Upper lobe of left lung (tissue), 6 donors: ENCODE measurements at regions not wholly inside any gene's neighbourhood (a gene's known extent, or its start where the extent isn't known, plus 50 kb on each side); places are given as distances from the start of the nearest gene placed in this dataset.
A peak's percentile ranks its signal among the peaks of the same experiment; 100 is the strongest.

Source experiments
- ATAC-seq, 2 donors: fragments of 200-7000 bp; cut with Tn5 transposase; one replicate each; pipeline ENCODE4 v1.9.1; 2022; ENCODE audit warnings: mild to moderate bottlenecking in 2 of 2, moderate library complexity in 2 of 2; ENCODE audit not compliant: low FRiP score in 2 of 2
- DNase-seq, 2 donors: peaks; one replicate each; pipeline ENCODE4 v3.0.0-alpha.2; 2019 to 2020
- H3K27ac ChIP-seq, 4 donors: fragments of 200-600 bp; sonication (generic); one replicate each; pipeline ENCODE4 v1.5.1; 2016 to 2019
- H3K27me3 ChIP-seq, 4 donors: fragments of 200-600 bp; sonication (generic); one replicate each; pipeline ENCODE4 v1.5.1; 2017 to 2019
- H3K36me3 ChIP-seq, 4 donors: fragments of 200-600 bp; sonication (generic); one replicate each; pipeline ENCODE4 v1.5.1; 2016 to 2019
- H3K4me1 ChIP-seq, 4 donors: fragments of 200-600 bp; sonication (generic); one replicate each; pipeline ENCODE4 v1.5.1; 2018 to 2019
- H3K4me3 ChIP-seq, 4 donors: fragments of 200-600 bp; sonication (generic); one replicate each; pipeline ENCODE4 v1.5.1; 2017 to 2019; ENCODE audit warnings: mild to moderate bottlenecking in 2 of 4, moderate library complexity in 1 of 4
- H3K9me3 ChIP-seq, 4 donors: fragments of 200-600 bp; sonication (generic); one replicate each; pipeline ENCODE4 v1.5.1; 2018 to 2019
- CTCF ChIP-seq, 6 experiments: fragments of 450-650 bp in 4 of 6; fragments of 200-600 bp in 2 of 6; sonication (generic) in 2 of 6; IDR thresholded peaks; one replicate each; pipeline ENCODE4 v1.5.1; 2016 to 2019; ENCODE audit warnings: antibody characterized with exemption in 6 of 6
- EP300 ChIP-seq, 4 donors: sonication (generic); formaldehyde crosslinking; IDR thresholded peaks; one replicate each; pipeline ENCODE4 v1.5.1; 2017; ENCODE audit warnings: antibody characterized with exemption in 4 of 4, control low read depth in 2 of 4
- POLR2A ChIP-seq, 4 donors: fragments of 450-650 bp; IDR thresholded peaks; one replicate each; pipeline ENCODE4 v1.5.1; 2016 to 2017; ENCODE audit warnings: antibody characterized with exemption in 4 of 4, mild to moderate bottlenecking in 2 of 4
- POLR2AphosphoS5 ChIP-seq, 2 donors: sonication (generic); formaldehyde crosslinking; IDR thresholded peaks; one replicate each; pipeline ENCODE4 v1.5.1; 2017; ENCODE audit warnings: antibody characterized with exemption in 2 of 2
- WGBS, 2 donors: methylation state at CpG; one replicate each; pipeline ENCODE4 v1.1.5; 2017 to 2018; 5-methylcytosine and 5-hydroxymethylcytosine counted together
- donor health status: DM: no; HTN: no; CAD: no; lungs with moderate emphysema.
- donor health status: DM: no; HTN: yes; CAD: no; lungs with severe emphysema.

GRCh38 chr16:85522842-85523601 is 90.1 kb upstream of the GSE1 start:
- WGBS, 2 donors, result 62 to 74% methylated on average over 5 to 13 of the region's 13 CpGs
- peaks cover 50 to 69% (median 53%) of the 10 kb centered on the region in 4 donors for H3K4me1 ChIP-seq

GRCh38 chr16:85523602-85524364 is 89.3 kb upstream of the GSE1 start:
- Histone ChIP-seq H3K4me1 (peaks cover 51 to 70% (median 53%) of the 10 kb centered on the region in 4 donors), H3K27ac (peak overlapping the region; percentile 65 to 81 (median 74)), H3K27me3 (no peaks in the 10 kb centered on the region), H3K36me3 (no peaks in the 10 kb centered on the region), H3K4me3 (no peak overlapping the region), H3K9me3 (no peaks in the 10 kb centered on the region)
- peak in 1 of 4 donors; percentile 35 for TF ChIP-seq POLR2A (IDR thresholded peaks at IDR 0.05)
- peak in 1 of 2 donors; percentile 3 for TF ChIP-seq POLR2AphosphoS5 (IDR thresholded peaks at IDR 0.05)
- no peak for TF ChIP-seq EP300 (IDR thresholded peaks at IDR 0.05)
- 52% methylated on average over 19 of the region's 22 CpGs; no CpG with 5 or more reads in 1 of the 2 donors for WGBS, 2 donors
- ATAC-seq (peak; percentile 7 to 78), DNase-seq (peak in 1 of 2 donors; percentile 85)

More at GRCh38 chr16:85522842-85523601, 90.1 kb upstream of the GSE1 start:
- Histone ChIP-seq H3K36me3 (no peaks in the 10 kb centered on the region), H3K9me3 (no peaks in the 10 kb centered on the region), H3K27ac (peak overlapping the region; percentile 65 to 81 (median 74)), H3K4me3 (no peak overlapping the region), H3K27me3 (no peaks in the 10 kb centered on the region)
- DNase-seq, result peak in 1 of 2 donors; percentile 58
- TF ChIP-seq POLR2A (IDR thresholded peaks at IDR 0.05) (no peak), POLR2AphosphoS5 (IDR thresholded peaks at IDR 0.05) (peak; percentile 25 to 59), EP300 (IDR thresholded peaks at IDR 0.05) (peak in 2 of 4 donors; percentile 5 to 65)
- ATAC-seq, result peak in 1 of 2 donors; percentile 25

- TF ChIP-seq POLR2AphosphoS5 (IDR thresholded peaks at IDR 0.05) (no peak), POLR2A (IDR thresholded peaks at IDR 0.05) (no peak), CTCF (IDR thresholded peaks at IDR 0.05) (no peak), EP300 (IDR thresholded peaks at IDR 0.05) (no peak)
- peaks cover 52 to 75% (median 56%) of the 10 kb centered on the region in 4 donors for H3K4me1 ChIP-seq
- peak in 1 of 2 donors; percentile 45 for ATAC-seq
- peak overlapping the region; percentile 65 to 81 (median 74) for H3K27ac ChIP-seq
- WGBS, 2 donors, result 35 to 73% methylated on average over 3 to 8 of the region's 8 CpGs
- no peak overlapping the region for H3K4me3 ChIP-seq
- H3K9me3 ChIP-seq, result no peaks in the 10 kb centered on the region
- no peaks in the 10 kb centered on the region for H3K27me3 ChIP-seq
- DNase-seq, result no peak
- no peaks in the 10 kb centered on the region for H3K36me3 ChIP-seq
Observed at GRCh38 chr16:85524365-85524629, 88.8 kb upstream of the GSE1 start.

GRCh38 chr16:85524630-85525419 is 88.3 kb upstream of the GSE1 start:
- Histone ChIP-seq H3K36me3 (no peaks in the 10 kb centered on the region), H3K4me3 (no peak overlapping the region), H3K4me1 (peaks cover 52 to 80% (median 61%) of the 10 kb centered on the region in 4 donors), H3K9me3 (no peaks in the 10 kb centered on the region), H3K27ac (peak overlapping the region; percentile 65 to 81 (median 74)), H3K27me3 (no peaks in the 10 kb centered on the region)
- DNase-seq (peak; percentile 91), ATAC-seq (peak; percentile 20 to 62)
- 39 to 61% methylated on average over 6 to 27 of the region's 29 CpGs for WGBS, 2 donors
- TF ChIP-seq CTCF (IDR thresholded peaks at IDR 0.05) (no peak), EP300 (IDR thresholded peaks at IDR 0.05) (peak in 1 of 4 donors; percentile 45), POLR2A (IDR thresholded peaks at IDR 0.05) (peak in 1 of 4 donors; percentile 28), POLR2AphosphoS5 (IDR thresholded peaks at IDR 0.05) (peak; percentile 48 to 63)

- DNase-seq (no peak), ATAC-seq (no peak)
- WGBS, 2 donors, result 85 to 92% methylated on average over 4 to 12 of the region's 12 CpGs
- Histone ChIP-seq H3K36me3 (no peaks in the 10 kb centered on the region), H3K27ac (peak overlapping the region in 3 of 4 donors; percentile 73 to 81 (median 76)), H3K4me3 (no peak overlapping the region), H3K27me3 (no peaks in the 10 kb centered on the region), H3K4me1 (peaks cover 53 to 81% (median 68%) of the 10 kb centered on the region in 4 donors), H3K9me3 (no peaks in the 10 kb centered on the region)
- no peak for TF ChIP-seq CTCF (IDR thresholded peaks at IDR 0.05)
Observed at GRCh38 chr16:85525420-85526184, 87.5 kb upstream of the GSE1 start.
